M059J (cell line): ENCODE measurements at regions not wholly inside any gene's neighbourhood (a gene's known extent, or its start where the extent isn't known, plus 50 kb on each side); places are given as distances from the start of the nearest gene placed in this dataset.
"Not testable (repeated sequence)": the region's sequence is repeated elsewhere in the genome, so short reads cannot be mapped to it uniquely, and the experiment has no call there.

Experiments used
- DNase-seq: peaks from one replicate; pipeline ENCODE4 v3.0.0-alpha.2; 2012; ENCODE audit warnings: low read depth

- not testable (repeated sequence) for DNase-seq
These were observed 318.4 kb downstream of the ZFHX3 start for GRCh38 chr16:72729552-72729951.

GRCh38 chr16:72728516-72728915 lies 319.4 kb downstream of the ZFHX3 start:
- no peak for DNase-seq

- DNase-seq: no peak
These were observed 320.4 kb downstream of the ZFHX3 start for GRCh38 chr16:72727565-72727964.

- DNase-seq: no peak
These were observed 322.3 kb downstream of the ZFHX3 start for GRCh38 chr16:72725643-72726042.

- peak; percentile 60 for DNase-seq
These were observed 324.1 kb downstream of the ZFHX3 start for GRCh38 chr16:72723781-72724180.

GRCh38 chr16:72722552-72722951 lies 325.4 kb downstream of the ZFHX3 start:
- DNase-seq: no peak

- DNase-seq: no peak
These were observed 325.9 kb downstream of the ZFHX3 start for GRCh38 chr16:72721981-72722380.

GRCh38 chr16:72715267-72715666 lies 332.7 kb downstream of the ZFHX3 start:
- no peak for DNase-seq

GRCh38 chr16:72711823-72712222 lies 336.1 kb downstream of the ZFHX3 start:
- DNase-seq: no peak

GRCh38 chr16:72705801-72706200 lies 342.1 kb downstream of the ZFHX3 start:
- no peak for DNase-seq

- DNase-seq: no peak
These were observed 343.1 kb downstream of the ZFHX3 start for GRCh38 chr16:72704746-72705372.

GRCh38 chr16:72689851-72690250 lies 358.1 kb downstream of the ZFHX3 start:
- DNase-seq: no peak

- DNase-seq: no peak
These were observed 367.2 kb downstream of the ZFHX3 start for GRCh38 chr16:72680732-72681131.

GRCh38 chr16:72679856-72680255 lies 368.1 kb downstream of the ZFHX3 start:
- DNase-seq: no peak

- peak; percentile 57 for DNase-seq
These were observed 370.1 kb downstream of the ZFHX3 start for GRCh38 chr16:72677662-72678447.

GRCh38 chr16:72673118-72673517 lies 374.8 kb downstream of the ZFHX3 start:
- DNase-seq: no peak

GRCh38 chr16:72666267-72666666 lies 381.7 kb downstream of the ZFHX3 start:
- DNase-seq: no peak

GRCh38 chr16:72665701-72666100 lies 382.2 kb downstream of the ZFHX3 start:
- DNase-seq: no peak

- peak; percentile 99 for DNase-seq
These were observed 383.2 kb downstream of the ZFHX3 start for GRCh38 chr16:72664509-72665408.

- DNase-seq: peak; percentile 26
These were observed 383.8 kb downstream of the ZFHX3 start for GRCh38 chr16:72664056-72664508.

GRCh38 chr16:72658888-72659717 lies 388.8 kb downstream of the ZFHX3 start:
- peak; percentile 27 for DNase-seq
